ENCODE measurements at regions not wholly inside any gene's neighbourhood (a gene's known extent, or its start where the extent isn't known, plus 50 kb on each side); places are given as distances from the start of the nearest gene placed in this dataset.

DNA sequence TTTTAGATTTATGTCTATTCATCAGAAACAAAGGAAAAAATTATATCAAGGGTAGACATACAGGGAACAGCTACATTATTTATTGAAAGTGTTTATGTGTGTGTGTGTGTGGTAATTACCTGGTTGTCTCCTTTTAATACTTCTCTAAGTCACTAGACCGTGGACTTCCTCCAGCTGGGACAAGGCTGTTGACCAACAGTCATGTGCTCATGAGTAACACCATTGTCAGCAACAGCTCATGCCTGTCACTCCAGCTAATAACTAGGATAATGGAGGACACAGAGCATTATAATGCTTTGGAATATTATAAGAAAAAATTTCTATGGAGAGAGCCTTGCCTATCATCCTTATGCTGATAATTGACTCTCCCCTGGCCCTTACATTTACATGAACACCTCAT lies 125.3 kb upstream of the SALL1 start:
- TF ChIP-seq, protein P1, sequence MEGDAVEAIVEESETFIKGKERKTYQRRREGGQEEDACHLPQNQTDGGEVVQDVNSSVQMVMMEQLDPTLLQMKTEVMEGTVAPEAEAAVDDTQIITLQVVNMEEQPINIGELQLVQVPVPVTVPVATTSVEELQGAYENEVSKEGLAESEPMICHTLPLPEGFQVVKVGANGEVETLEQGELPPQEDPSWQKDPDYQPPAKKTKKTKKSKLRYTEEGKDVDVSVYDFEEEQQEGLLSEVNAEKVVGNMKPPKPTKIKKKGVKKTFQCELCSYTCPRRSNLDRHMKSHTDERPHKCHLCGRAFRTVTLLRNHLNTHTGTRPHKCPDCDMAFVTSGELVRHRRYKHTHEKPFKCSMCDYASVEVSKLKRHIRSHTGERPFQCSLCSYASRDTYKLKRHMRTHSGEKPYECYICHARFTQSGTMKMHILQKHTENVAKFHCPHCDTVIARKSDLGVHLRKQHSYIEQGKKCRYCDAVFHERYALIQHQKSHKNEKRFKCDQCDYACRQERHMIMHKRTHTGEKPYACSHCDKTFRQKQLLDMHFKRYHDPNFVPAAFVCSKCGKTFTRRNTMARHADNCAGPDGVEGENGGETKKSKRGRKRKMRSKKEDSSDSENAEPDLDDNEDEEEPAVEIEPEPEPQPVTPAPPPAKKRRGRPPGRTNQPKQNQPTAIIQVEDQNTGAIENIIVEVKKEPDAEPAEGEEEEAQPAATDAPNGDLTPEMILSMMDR (CRISPR knock-in tag; IDR thresholded peaks at IDR 0.05) = no peak
- TF ChIP-seq SMARCE1 (IDR thresholded peaks at IDR 0.05; ENCODE audit: borderline replicate concordance) (no peak), CREB1 (IDR thresholded peaks at IDR 0.05) (no peak), CREB1 (CRISPR knock-in tag; IDR thresholded peaks at IDR 0.05) (no peak), ZNF12 (CRISPR knock-in tag; IDR thresholded peaks at IDR 0.05) (no peak), EHMT2 (IDR thresholded peaks at IDR 0.05; ENCODE audit: borderline replicate concordance, low read depth, low read length) (no peak), POLR2A (IDR thresholded peaks at IDR 0.05; ENCODE audit: insufficient read depth in 1 of 2, low read depth in 2 of 2, low read length in 2 of 2) (no peak), ZFP36L2 (CRISPR knock-in tag; IDR thresholded peaks at IDR 0.05) (no peak), KAT7 (CRISPR knock-in tag; IDR thresholded peaks at IDR 0.05; ENCODE audit: borderline replicate concordance) (no peak), MAZ (IDR thresholded peaks at IDR 0.05; ENCODE audit: borderline replicate concordance, low read depth, low read length) (no peak), MAZ (CRISPR knock-in tag; IDR thresholded peaks at IDR 0.05; ENCODE audit: low read depth) (no peak), BRD4 (CRISPR knock-in tag; IDR thresholded peaks at IDR 0.05) (no peak), EP300 (IDR thresholded peaks at IDR 0.05; ENCODE audit: low read depth in 2 of 2, low read length in 2 of 2) (no peak), EP300 (CRISPR knock-in tag; IDR thresholded peaks at IDR 0.05; ENCODE audit: borderline replicate concordance) (no peak)
- TF ChIP-seq, protein P2, sequence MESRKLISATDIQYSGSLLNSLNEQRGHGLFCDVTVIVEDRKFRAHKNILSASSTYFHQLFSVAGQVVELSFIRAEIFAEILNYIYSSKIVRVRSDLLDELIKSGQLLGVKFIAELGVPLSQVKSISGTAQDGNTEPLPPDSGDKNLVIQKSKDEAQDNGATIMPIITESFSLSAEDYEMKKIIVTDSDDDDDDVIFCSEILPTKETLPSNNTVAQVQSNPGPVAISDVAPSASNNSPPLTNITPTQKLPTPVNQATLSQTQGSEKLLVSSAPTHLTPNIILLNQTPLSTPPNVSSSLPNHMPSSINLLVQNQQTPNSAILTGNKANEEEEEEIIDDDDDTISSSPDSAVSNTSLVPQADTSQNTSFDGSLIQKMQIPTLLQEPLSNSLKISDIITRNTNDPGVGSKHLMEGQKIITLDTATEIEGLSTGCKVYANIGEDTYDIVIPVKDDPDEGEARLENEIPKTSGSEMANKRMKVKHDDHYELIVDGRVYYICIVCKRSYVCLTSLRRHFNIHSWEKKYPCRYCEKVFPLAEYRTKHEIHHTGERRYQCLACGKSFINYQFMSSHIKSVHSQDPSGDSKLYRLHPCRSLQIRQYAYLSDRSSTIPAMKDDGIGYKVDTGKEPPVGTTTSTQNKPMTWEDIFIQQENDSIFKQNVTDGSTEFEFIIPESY (CRISPR knock-in tag; IDR thresholded peaks at IDR 0.05) = no peak
- TF ChIP-seq, protein P3, sequence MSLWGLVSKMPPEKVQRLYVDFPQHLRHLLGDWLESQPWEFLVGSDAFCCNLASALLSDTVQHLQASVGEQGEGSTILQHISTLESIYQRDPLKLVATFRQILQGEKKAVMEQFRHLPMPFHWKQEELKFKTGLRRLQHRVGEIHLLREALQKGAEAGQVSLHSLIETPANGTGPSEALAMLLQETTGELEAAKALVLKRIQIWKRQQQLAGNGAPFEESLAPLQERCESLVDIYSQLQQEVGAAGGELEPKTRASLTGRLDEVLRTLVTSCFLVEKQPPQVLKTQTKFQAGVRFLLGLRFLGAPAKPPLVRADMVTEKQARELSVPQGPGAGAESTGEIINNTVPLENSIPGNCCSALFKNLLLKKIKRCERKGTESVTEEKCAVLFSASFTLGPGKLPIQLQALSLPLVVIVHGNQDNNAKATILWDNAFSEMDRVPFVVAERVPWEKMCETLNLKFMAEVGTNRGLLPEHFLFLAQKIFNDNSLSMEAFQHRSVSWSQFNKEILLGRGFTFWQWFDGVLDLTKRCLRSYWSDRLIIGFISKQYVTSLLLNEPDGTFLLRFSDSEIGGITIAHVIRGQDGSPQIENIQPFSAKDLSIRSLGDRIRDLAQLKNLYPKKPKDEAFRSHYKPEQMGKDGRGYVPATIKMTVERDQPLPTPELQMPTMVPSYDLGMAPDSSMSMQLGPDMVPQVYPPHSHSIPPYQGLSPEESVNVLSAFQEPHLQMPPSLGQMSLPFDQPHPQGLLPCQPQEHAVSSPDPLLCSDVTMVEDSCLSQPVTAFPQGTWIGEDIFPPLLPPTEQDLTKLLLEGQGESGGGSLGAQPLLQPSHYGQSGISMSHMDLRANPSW (CRISPR knock-in tag; IDR thresholded peaks at IDR 0.05; ENCODE audit: borderline replicate concordance) = no peak
